ENCODE measurements at regions not wholly inside any gene's neighbourhood (a gene's known extent, or its start where the extent isn't known, plus 50 kb on each side); places are given as distances from the start of the nearest gene placed in this dataset.

GRCh38 chr16:55014022-55014421 lies 83.4 kb downstream of the IRX5 start:
- H3K4me3 ChIP-seq (ENCODE audit: low read depth, low read length) = no peak overlapping the region
- no peak for TF ChIP-seq CTCF (conservative IDR thresholded peaks at IDR 0.05; ENCODE audit: low read depth, low read length)
- DNase-seq (ENCODE audit: low read depth) = no peak

DNA sequence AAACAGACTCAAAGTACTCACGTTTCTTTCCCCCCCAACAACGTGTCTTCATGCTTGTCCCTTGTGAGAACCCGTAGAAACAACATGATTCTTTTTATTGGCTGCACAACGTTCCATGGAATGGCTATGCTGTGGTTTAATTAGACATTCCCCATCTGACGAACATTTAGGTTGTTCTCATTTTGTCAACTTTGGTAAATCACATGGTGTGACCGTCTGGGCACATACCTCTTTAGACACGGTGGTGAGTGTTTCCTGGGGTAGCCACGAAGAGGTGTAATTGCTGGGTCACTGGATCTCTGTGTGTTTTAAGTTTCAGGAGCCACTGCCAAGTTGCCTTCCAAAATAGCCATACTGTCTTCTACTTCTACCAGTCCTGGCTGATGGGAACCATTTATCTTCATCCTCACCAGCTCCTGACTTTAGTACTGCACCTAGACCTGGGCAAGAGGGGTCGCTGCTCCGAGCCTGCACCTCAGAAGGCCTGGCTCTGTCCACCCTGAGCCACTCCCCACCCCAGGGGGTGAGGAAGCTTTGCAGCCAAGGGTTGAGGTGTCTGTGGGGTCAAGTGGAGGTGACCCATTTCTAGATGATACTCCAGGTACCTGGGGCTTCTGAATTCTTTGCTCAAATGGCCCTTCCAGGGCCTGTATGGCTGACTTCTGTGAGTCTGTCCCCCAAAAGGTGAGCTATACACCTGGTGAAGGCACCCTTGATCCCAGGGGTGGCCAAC lies 84.7 kb downstream of the IRX5 start:
- no peak for TF ChIP-seq CTCF (conservative IDR thresholded peaks at IDR 0.05; ENCODE audit: low read depth, low read length)
- H3K4me3 ChIP-seq (ENCODE audit: low read depth, low read length) = no peak overlapping the region
- DNase-seq (ENCODE audit: low read depth) = no peak

GRCh38 chr16:55016515-55016914 lies 85.8 kb downstream of the IRX5 start:
- no peak for DNase-seq (ENCODE audit: low read depth)
- H3K4me3 ChIP-seq (ENCODE audit: low read depth, low read length) = no peak overlapping the region
- no peak for TF ChIP-seq CTCF (conservative IDR thresholded peaks at IDR 0.05; ENCODE audit: low read depth, low read length)

DNA sequence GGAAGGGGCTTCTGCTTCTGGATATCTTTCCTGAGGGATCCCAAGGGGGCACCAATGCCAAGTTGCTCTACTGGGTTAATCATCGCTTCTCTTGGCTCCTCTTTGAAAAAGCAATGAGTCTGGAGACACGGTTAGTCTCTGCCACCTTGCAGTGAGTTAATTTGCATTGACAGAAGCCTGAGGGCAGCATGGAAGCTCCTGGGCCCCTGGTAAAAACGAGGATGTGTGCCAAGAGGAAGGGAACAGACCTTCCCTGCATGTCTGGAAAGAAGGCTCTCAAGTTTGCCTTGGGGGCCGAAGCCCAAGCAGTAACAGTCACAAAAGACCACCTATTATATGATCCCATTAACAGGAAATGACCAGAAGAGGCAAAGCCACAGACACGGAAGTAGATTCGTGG lies 86.7 kb downstream of the IRX5 start:
- no peak for DNase-seq (ENCODE audit: low read depth)
- no peak for TF ChIP-seq CTCF (conservative IDR thresholded peaks at IDR 0.05; ENCODE audit: low read depth, low read length)
- no peak overlapping the region for H3K4me3 ChIP-seq (ENCODE audit: low read depth, low read length)

DNA sequence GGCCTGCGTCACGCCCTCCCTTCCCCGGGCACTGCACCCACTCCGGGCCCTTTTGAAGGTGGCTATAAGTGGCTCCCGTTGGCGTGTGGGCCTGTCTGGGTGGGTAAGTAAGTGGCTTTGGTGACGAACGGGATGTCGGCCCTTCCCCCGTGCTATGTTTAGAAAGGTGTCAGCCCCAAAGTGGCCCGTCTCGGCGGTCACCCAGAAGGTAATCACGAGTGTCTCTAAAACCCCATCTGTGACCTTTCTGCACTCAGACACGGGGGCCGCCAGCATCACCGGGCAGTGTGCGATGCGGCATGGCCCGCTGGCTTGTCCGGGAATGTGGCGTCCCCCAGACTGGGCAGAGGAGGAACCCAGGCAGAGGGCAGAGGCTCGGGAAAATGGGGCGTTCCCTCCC lies 88.2 kb downstream of the IRX5 start:
- no peak for DNase-seq (ENCODE audit: low read depth)
- TF ChIP-seq CTCF (conservative IDR thresholded peaks at IDR 0.05; ENCODE audit: low read depth, low read length) = no peak
- H3K4me3 ChIP-seq (ENCODE audit: low read depth, low read length) = no peak overlapping the region

DNA sequence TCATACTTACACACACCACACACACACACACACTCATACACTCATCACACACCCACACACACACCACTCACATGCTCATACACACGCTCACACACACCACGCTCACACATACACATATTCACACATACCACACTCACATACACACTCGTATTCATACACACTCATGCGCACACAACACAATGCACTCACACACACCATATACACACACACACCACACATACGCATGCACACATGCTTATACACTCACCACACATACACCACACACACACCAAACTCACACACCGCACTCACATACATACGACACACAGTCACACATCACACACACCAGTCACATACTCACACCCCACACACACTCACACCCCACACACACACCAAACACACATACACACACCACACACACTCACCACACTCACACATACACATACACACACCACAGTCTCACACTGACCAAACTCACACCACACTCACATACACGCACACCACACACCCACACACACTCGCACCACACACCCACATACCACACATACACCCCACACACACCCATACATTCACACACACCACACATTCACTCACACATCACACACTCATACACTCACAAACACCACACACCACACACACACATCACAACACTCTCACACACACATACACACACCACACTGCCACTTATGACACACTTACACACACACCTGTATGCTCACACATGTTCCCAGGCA lies 88.9 kb downstream of the IRX5 start:
- no peak for DNase-seq (ENCODE audit: low read depth)
- no peak for TF ChIP-seq CTCF (conservative IDR thresholded peaks at IDR 0.05; ENCODE audit: low read depth, low read length)
- no peak overlapping the region for H3K4me3 ChIP-seq (ENCODE audit: low read depth, low read length)
